GM18861 (cell line): ENCODE measurements at regions not wholly inside any gene's neighbourhood (a gene's known extent, or its start where the extent isn't known, plus 50 kb on each side); places are given as distances from the start of the nearest gene placed in this dataset.
"Not testable (repeated sequence)": the region's sequence is repeated elsewhere in the genome, so short reads cannot be mapped to it uniquely, and the experiment has no call there.

Experiments
- ATAC-seq: cut with Tn5 transposase; IDR thresholded peaks from one replicate; pipeline ENCODE4 v1.9.1; 2021; ENCODE audit not compliant: unreplicated experiment

- ATAC-seq = no peak
These were observed 131.0 kb upstream of the N4BP1 start for GRCh38 chr16:48740964-48741363.

- ATAC-seq = no peak
These were observed 124.2 kb upstream of the N4BP1 start for GRCh38 chr16:48734220-48734619.

- ATAC-seq = no peak
These were observed 94.7 kb upstream of the N4BP1 start for GRCh38 chr16:48704710-48705109.

GRCh38 chr16:48687421-48688038, 77.5 kb upstream of the N4BP1 start:
- ATAC-seq = no peak

GRCh38 chr16:48684148-48684547, 74.2 kb upstream of the N4BP1 start:
- ATAC-seq = no peak

- ATAC-seq = no peak
These were observed 73.0 kb upstream of the N4BP1 start for GRCh38 chr16:48682971-48683370.

- no peak for ATAC-seq
These were observed 71.5 kb upstream of the N4BP1 start for GRCh38 chr16:48681520-48681919.

GRCh38 chr16:48680881-48681280, 70.9 kb upstream of the N4BP1 start:
- ATAC-seq = no peak

- ATAC-seq = no peak
These were observed 66.9 kb upstream of the N4BP1 start for GRCh38 chr16:48676836-48677235.

- ATAC-seq = not testable (repeated sequence)
These were observed 58.2 kb upstream of the N4BP1 start for GRCh38 chr16:48668184-48668583.

GRCh38 chr16:48659940-48660339, 50.0 kb upstream of the N4BP1 start:
- no peak for ATAC-seq
